HG03139 (cell line): ENCODE measurements at regions not wholly inside any gene's neighbourhood (a gene's known extent, or its start where the extent isn't known, plus 50 kb on each side); places are given as distances from the start of the nearest gene placed in this dataset.

Source experiments
- ATAC-seq: cut with Tn5 transposase; IDR thresholded peaks from one replicate; pipeline ENCODE4 v1.9.1; 2021; ENCODE audit not compliant: unreplicated experiment

DNA sequence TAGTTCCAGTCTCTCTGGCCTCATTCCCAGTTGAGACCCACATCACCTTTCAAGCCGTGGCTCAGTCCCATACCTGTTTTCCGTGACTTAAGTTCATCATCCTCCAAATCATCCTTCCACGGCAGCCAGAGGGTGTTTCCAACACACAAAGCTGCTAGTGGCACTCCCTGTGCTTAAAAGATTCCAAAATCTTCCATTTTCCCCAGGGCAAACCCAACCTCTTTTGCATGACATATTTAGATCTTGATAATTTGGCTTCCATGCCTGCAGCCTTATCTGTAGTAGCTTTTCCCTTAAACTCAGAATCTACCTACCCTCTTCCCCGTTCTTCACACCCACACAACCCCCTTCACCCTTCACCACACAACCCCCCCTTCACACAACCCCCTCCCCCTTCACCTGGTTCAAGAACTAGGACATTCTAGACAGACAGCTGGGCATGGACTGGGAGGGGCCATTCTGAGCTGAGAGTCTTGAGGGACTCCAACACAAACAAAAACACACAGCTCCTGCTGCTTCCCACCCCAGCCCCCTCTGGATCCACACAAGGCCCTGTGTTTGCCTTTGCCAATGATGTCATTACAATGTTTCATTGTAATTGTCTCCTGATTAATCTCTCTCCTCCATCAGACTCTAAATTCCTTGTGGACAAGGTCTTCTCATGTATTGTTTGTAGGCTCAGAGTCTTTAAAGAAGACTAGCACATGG lies 268.2 kb downstream of the SH3GL2 start:
- no peak for ATAC-seq

DNA sequence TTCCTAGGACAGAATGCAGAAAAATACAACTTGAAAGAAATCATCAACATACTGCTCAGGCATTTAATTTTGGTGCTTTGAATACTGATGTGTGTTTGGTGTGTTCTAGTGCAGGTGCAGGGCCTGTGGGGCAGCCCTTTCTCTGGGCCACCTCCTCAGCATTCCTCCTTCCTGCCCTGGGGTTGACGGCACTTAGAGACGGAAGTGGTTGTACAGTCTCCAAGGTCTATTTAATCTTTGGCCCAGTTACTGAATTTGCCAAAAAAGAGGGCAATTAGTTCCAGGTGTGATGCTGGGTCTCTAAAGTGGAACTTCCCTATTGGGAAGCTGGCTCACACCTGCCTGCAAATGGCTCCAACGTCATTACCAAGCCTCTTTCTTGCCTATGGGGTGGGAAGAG lies 269.0 kb downstream of the SH3GL2 start:
- no peak for ATAC-seq

DNA sequence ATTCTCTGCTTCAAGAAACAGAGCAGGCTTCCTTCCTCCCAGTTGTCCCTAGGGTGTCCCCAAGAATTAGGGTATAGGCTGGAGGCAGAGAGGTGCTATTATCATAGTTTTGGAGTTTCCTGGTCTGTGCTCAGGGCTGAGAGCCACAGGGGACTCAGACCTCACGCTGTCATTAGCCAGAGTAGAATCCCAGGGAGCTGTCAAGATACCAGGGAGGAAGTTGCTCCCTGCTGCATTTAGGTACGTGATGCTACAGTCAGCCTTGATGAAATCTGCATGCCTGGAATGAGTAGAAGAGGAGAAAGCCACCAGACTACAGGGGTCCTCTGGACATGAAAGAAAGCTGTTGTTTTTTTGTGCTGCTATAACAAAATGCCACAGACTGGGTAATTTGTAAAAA lies 273.2 kb downstream of the SH3GL2 start:
- ATAC-seq, result no peak

DNA sequence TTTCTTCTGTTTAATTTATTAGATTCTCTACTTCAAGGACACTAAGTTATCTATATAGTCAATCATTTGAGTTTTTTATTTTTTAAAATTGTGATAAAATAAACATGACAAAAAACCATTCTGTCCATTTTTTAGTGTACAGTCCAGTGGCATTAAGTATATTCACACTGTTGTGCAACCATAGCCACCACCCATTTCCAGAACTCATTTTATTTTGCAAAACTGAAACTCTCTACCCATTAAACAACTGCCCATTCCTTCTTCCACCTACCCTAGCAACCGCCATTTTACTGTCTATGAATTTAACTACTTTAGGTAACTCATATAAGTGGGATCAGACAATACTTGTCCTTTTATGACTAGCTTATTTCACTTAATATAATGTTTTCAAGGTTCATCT lies 275.6 kb downstream of the SH3GL2 start:
- ATAC-seq, result no peak

DNA sequence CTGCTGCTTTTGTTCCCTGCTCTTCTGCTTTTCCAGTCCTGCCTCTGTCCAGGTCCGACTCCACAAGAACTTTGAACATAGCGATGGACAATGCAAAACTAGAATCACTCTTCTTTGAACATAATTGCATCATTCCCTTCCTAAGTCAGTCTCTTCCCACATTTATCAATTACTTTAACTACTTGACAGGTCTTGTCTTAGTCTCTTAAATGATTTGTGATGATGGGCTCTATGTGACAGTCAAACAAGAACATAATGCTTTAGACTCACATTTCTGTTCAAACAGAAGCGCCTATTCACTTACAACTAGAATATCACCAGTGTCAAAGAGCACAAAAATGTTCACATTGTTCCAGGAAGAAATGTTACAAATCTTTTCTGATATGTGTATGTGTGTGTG lies 278.1 kb downstream of the SH3GL2 start:
- ATAC-seq, result no peak

DNA sequence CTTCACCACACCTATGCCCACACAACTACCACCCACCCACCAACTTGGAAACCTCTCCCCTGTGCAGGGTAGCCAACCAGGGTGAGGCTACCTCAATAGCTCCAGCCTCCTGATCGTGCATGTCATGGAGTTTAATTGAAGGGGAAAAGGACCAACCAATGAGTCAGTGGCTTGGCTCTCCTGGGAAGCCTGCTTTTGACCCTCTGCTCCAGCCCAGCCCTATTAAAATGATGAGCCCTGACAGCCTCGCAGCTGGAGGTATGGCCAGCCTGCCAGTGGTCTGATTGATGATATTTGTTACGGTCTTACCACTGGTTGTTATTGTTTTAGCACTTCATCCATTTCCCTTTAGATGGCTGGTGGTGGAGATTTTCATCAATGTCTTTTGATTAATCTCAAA lies 280.4 kb downstream of the SH3GL2 start:
- ATAC-seq, result no peak

DNA sequence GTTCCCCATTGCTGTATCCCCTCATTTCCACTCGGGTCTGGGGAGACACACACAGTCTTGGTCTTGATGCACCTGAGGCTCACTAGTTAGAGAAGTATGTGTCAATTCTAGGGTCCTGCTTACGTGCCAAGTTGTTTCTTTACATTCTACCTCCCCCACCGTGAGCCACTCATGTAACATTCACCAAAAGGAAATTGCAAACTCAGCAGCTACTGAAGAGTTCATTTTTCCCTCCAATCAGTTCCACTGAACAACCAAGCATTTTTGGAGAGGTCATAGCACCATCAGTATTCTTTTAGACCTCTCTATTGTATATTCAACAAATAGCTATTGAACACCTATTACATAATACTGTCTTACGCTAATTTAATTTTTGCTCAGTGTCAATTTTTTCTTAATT lies 281.1 kb downstream of the SH3GL2 start:
- no peak for ATAC-seq

DNA sequence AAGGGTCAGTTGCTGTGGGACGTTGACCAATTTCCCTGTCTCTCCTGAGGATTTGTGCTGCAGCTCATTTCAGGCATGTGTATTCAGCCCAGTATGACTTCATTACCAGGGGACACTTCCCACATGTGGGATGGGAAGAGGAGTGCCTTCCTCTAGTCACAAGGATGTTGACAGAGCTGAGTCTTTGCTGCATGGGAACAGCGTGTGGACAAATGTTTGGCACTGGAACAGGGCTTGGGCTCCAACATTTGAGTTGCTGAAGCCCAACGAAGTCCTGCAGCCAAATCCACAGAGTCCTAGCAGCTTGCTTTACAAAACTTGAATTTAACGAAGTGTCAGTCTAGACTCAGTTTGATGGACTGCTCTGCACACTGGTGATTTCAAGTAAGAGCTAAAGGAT lies 283.2 kb downstream of the SH3GL2 start:
- ATAC-seq, result no peak

DNA sequence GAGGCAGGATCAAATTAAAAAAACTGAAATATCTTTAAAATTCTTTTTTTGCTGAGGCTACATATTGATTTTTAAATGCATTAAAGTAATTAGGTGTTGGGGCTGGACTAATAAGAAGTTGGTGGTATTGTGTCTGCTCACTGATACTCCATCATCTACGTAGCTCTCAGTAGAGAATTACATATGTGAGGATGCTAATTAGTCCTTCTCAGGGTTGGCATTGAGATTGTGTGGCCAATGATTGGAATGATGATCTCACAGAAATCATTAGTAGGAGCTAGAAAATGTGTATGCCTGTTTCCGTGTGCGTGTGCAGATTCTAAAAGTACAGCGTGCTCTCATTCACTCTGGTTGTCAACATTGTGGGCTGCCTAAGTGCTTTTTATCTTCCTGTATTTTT lies 283.8 kb downstream of the SH3GL2 start:
- no peak for ATAC-seq

DNA sequence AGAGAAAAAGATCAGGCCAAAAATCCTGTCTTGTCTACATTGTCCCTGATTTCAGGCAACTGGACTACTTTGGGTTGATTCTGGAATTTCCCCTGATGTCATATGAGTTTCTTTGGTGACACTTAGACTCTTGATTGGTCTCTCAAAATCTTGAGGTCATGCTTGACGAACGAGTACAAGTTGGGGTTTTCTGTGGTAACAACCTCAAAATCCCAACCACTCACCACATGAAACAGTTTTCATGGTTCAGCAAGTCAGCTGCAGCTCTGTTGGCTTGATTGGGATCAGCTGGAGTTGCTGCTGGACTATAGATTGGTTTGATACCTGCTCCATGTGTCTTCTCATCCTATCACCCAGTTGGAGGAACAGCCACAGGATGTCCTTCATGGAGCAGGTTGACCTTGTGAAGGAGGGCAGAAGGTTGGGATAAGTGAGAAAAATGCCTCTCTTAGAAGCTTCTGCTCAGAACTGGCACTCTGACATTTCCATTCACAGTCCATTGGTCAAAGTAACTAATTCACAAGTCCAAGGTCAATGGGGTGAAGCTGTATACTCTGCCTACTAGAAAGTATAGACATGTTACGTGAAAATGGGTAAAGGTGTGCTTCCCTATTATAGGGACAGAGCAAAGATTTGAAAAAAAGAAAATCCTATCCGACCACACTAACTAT lies 284.5 kb downstream of the SH3GL2 start:
- peak; percentile 72 for ATAC-seq

DNA sequence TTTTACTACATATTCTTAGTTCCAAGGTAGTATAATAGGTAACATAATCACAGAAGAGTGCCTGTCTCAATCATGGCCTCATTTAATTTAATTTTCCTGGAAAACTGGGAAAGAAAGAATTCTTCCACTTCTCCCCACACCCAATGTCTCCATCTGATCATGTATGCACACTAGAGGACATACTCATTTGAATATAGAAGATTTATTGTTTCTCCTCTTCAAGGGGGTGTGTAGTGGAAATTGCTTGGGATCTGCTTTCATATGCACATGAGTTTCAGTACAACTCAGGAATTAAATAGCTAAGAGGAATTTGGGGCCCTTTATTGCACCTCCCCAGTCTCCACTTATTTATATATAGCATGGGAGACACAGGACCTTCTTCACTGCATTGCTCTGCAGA lies 285.1 kb downstream of the SH3GL2 start:
- ATAC-seq, result no peak

DNA sequence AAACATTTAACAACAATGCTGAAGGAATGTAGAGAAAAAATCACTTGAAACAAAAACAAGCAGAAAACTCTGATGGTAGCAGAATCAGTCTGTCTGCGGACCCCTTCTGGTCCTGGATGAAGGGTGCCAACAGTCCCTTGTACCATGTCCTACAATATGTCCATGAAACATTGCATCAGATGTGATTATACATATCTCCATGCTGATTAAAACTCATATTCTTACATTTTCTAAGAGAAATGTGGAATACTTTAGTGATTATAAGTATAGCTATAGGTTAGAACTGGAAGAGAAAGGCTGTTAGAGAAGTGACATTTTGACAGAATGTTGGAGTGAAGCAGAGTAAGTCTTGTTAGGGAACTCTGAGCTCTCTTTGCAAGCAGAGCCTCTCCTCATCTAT lies 286.1 kb downstream of the SH3GL2 start:
- ATAC-seq, result no peak

DNA sequence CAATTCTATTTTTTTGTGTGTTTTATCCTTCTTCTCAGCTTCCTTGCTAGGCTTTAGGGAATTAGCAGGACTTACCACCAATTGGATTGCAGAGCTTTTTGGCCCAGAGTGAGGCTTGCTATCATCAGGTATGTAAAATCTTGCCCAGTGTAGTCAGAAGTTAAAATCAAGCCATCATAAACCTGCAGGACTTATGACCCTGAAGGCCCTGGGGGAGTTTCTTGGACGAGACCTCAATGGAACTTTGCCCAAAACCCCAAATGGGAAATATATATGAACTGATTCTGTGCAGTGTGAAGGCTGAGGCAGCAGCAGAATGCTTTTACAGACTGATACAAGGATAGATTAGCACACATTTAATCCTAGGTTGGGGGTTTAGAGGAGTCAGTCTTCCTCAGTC lies 287.0 kb downstream of the SH3GL2 start:
- no peak for ATAC-seq

DNA sequence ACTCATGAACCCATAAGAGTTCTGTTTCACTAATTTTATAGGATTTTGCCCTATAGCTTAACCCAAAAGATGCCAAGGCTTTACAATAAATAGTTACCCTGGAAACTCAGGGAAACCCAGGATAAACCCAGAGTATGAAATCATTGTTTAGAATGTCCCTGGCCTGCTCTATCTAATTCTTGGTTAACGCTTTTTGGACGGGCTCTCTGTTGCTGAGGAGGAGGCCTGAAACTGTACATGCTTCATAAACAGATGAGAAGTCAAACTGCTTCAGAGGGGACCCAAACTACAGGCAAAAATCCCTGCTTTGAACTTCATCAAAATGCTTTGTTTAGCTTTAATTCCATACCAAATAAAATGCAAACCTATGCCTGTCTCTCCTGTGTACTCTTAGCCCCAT lies 291.9 kb downstream of the SH3GL2 start:
- no peak for ATAC-seq

DNA sequence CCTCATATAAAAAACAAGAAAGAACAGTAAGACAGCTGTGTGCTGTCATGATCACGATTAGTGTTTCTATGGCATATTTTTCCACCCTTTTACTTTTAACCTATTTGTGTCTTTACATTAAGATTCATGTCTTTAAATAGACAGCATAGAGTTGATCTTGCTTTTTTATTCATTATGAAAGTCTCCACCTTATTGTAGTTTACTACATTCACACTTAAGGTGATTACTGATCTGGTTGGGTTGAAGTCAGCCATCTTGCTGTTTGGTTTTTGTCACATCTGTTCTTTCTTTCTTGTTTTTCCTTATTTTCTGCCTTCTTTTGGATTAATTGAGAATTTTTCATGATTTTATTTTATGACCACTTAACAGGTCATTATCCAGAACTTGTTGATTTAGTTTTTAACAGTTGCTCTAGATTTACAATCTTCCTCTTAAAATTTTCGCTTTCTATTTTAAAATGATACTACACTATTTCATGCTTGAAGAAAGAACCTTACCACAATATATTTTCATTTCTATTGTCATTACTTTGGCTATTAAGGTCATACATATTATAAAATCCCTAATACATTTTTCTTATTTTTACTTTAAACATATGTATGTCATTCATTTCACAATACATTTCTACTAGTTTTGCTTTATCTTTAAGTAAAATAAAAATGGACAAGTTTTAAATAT lies 292.5 kb downstream of the SH3GL2 start:
- ATAC-seq, result no peak

DNA sequence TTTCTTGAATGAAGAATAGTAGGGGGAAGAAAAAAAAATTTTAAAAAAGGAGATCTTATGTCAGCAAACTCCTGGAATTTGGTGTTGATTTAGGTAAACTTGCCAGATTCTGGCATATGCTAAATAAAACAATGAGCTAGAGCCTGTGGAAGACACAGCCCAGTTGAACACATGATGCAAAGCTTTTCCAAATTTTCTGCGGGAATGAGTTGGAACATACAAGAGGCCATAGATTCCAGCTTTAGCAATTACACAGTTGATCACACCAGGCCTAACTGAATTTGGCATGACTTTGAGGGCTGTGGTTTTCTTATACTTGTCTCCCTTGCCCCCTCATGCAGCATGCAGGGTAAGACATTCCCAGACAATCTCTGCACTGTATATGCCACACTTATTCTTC lies 297.0 kb downstream of the SH3GL2 start:
- no peak for ATAC-seq

DNA sequence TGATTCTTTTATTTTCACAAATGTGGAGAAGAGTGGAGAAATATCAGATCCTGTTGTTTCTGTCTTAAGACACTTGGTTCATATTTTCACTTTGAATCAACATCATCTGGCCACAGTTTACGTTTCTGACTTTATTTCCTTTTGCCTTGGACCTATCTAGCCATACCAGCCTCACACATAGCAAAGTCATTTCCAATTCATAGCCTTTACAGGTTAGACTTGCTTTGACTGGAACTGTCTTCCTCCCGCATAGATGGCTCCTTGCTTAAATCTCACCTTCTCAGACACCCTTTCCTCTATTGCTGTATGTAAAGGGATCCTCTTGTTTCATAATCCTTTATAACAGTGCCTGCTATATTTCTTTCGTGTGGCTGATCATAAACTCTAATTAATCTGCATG lies 297.8 kb downstream of the SH3GL2 start:
- ATAC-seq, result no peak

DNA sequence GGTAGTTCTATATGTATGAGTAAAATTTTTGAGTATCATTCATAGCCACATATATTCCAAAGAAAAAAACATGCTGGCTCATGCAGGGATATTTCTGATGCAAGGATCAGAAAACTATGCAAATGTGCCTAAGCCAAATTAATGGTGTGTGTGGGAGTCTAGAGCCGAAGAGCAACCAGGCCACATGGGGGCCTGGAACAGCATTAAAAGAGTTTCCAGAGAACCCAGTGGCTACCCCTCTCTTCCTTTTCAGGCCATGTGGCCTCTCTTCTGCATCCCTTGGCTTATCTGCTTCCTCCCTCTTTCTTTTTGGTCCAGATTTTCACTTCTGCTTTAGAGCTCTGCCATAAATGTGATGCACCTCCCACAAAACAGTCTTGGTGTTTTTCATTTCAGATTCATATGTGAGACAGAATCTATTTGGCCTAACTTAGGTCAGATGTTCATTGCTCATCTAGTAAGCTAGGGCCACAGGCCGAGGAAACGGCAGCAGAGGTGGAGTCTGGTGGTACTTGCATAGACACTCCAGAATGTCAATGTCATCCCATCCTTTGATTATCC lies 300.0 kb downstream of the SH3GL2 start:
- no peak for ATAC-seq

DNA sequence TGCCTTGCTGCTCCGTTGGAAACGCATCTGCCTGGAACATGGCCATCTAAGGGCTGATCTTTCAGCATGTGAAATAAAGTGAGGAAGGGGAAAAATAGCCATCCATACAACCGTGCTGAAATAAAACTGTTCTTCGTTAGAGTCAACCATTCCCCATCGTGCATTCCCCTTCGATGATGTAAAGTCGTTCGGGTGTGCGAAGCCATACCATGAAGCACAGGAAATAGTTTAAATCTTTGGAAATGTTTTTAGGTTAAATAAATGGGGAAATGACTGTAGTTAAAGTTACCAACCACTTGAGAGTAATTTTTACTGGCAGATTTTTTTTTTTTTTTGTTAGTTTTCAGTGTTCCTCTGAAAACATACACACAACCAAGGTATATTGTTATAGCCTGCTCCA lies 302.5 kb downstream of the SH3GL2 start:
- ATAC-seq, result no peak

DNA sequence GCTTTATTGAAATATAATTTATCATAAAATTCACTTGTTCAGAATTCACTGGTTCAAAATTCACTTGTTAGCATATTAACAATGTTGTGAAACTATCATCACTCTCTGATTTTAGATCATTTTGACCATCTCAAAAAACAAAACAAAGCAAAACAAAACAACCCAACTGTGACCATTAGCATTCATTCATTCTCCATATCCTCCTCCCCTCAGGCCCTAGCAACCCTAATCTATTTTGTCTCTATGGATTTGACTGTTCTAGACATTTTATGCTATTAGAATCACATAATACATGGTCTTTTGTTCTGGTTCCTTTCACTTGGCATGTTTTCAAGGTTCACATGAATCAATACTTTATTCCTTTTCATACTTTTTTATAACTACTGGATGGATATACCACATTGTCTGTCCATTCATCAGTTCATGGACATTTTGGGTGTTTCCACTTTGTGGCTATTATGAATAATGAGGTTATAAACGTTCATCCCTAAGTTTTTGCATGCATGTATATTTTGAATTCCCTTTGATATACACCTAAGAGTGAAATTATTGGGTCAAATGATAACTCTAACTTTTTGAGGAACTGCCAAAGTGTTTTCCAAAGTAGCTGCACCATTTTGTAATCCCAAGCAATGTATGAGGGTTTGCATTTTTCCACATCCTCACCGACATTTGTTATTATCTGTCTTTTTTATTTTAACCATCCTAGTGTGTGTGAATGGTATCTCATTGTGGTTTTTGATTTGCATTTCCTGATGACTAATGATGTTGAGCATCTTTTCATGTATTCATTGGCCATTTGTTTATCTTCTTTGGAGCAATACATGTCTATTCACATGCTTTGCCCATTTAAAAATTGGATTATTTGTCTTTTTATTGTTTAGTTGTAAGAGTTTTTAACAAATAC lies 304.1 kb downstream of the SH3GL2 start:
- ATAC-seq, result no peak

DNA sequence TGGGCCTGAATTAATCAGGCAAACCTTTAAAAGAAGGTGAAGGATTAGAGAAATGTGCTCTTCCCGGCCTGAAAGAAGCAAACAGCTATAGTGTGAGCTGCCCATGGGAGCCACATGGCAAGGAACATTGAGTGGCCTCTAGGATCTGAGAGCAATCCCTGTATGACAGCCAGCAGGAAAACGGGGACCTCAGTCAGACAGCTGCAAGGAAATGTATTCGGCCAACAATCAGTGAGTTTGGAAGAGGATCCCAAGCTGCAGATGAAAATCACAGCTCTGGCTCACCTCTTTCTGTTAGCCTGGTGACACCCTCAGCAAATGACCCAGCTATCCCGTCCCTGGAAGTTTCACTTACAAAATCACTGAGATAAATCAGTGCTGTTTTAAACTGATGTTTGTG lies 309.2 kb downstream of the SH3GL2 start:
- ATAC-seq, result no peak
